WTC11 (cell line): ENCODE measurements at regions not wholly inside any gene's neighbourhood (a gene's known extent, or its start where the extent isn't known, plus 50 kb on each side); places are given as distances from the start of the nearest gene placed in this dataset.

Experiments
- ATAC-seq: fragments of 200-7000 bp; cut with Tn5 transposase; 2 replicates; pipeline ENCODE4 v1.10.0; 2021; ENCODE audit warnings: mild to moderate bottlenecking, moderate library complexity
- CTCF ChIA-PET: fragments of 300-600 bp; sonication (Branson Sonifier 250); formaldehyde crosslinking; loops from one replicate; lab custom pipeline; 2021; ENCODE audit warnings: antibody characterized with exemption; lab: Charles Lee
- POLR2A ChIA-PET: fragments of 350-600 bp; sonication (Branson Sonifier 250); formaldehyde crosslinking; loops from one replicate; lab custom pipeline; 2021; ENCODE audit warnings: antibody characterized with exemption; lab: Charles Lee
- DNase-seq: peaks from one replicate; pipeline ENCODE4 v3.0.0; 2021; ENCODE audit warnings: low spot score
- H3K27ac Mint-ChIP-seq: 2 replicates; pipeline ENCODE4 v1.8.0; 2021; ENCODE audit warnings: mixed read lengths
- H3K27me3 Mint-ChIP-seq: 2 replicates; pipeline ENCODE4 v1.8.0; 2021; ENCODE audit warnings: low read depth, mild to moderate bottlenecking, moderate library complexity, mixed read lengths
- H3K36me3 Mint-ChIP-seq: 2 replicates; pipeline ENCODE4 v1.8.0; 2021; ENCODE audit warnings: mixed read lengths
- H3K4me1 Mint-ChIP-seq: 2 replicates; pipeline ENCODE4 v1.8.0; 2022; ENCODE audit warnings: mixed read lengths
- H3K4me3 Mint-ChIP-seq: 2 replicates; pipeline ENCODE4 v1.8.0; 2021; ENCODE audit warnings: mild to moderate bottlenecking, moderate library complexity, mixed read lengths
- H3K9me3 Mint-ChIP-seq: 2 replicates; pipeline ENCODE4 v1.8.0; 2021; ENCODE audit warnings: mixed read lengths
- ARID4B ChIP-seq: sonication (generic); formaldehyde crosslinking; IDR thresholded peaks from 2 replicates; pipeline ENCODE4 v1.8.0; 2023; ENCODE audit warnings: missing genetic modification reagents, mild to moderate bottlenecking, borderline replicate concordance
- ATF3 ChIP-seq: sonication (generic); formaldehyde crosslinking; conservative IDR thresholded peaks from 2 replicates; pipeline ENCODE4 v1.8.1; 2022; ENCODE audit warnings: mild to moderate bottlenecking, missing genetic modification reagents
- E2F5 ChIP-seq: sonication (generic); formaldehyde crosslinking; IDR thresholded peaks from 2 replicates; pipeline ENCODE4 v1.8.1; 2022; ENCODE audit warnings: mild to moderate bottlenecking, moderate library complexity, missing genetic modification reagents
- FOXJ3 ChIP-seq: sonication (generic); formaldehyde crosslinking; IDR thresholded peaks from 2 replicates; pipeline ENCODE4 v1.9.0; 2021; ENCODE audit warnings: missing genetic modification reagents, mild to moderate bottlenecking, borderline replicate concordance
- FOXP1 ChIP-seq: sonication (generic); formaldehyde crosslinking; IDR thresholded peaks from 2 replicates; pipeline ENCODE4 v1.8.0; 2022; ENCODE audit warnings: missing genetic modification reagents, mild to moderate bottlenecking, moderate library complexity, borderline replicate concordance
- GTF2I ChIP-seq: fragments of 250-450 bp; sonication (Bioruptor Pico); conservative IDR thresholded peaks from 2 replicates; pipeline ENCODE4 v1.4.0; 2021; ENCODE audit warnings: mild to moderate bottlenecking
- HMGA2 ChIP-seq: fragments of 250-450 bp; sonication (Bioruptor Pico); IDR thresholded peaks from 2 replicates; pipeline ENCODE4 v1.4.0; 2021; ENCODE audit warnings: mild to moderate bottlenecking, moderate library complexity
- IRF2 ChIP-seq: sonication (generic); formaldehyde crosslinking; IDR thresholded peaks from 2 replicates; pipeline ENCODE4 v1.8.0; 2022; ENCODE audit warnings: low read depth, missing genetic modification reagents, borderline replicate concordance
- MAX ChIP-seq: sonication (generic); formaldehyde crosslinking; IDR thresholded peaks from 2 replicates; pipeline ENCODE4 v1.8.0; 2022; ENCODE audit warnings: mild to moderate bottlenecking, missing genetic modification reagents
- MLX ChIP-seq: sonication (generic); formaldehyde crosslinking; IDR thresholded peaks from 2 replicates; pipeline ENCODE4 v1.8.1; 2023; ENCODE audit warnings: mild to moderate bottlenecking, missing genetic modification reagents, moderate library complexity
- NR1H2 ChIP-seq: sonication (generic); formaldehyde crosslinking; IDR thresholded peaks from 2 replicates; pipeline ENCODE4 v1.9.0; 2021; ENCODE audit warnings: mild to moderate bottlenecking, moderate library complexity, missing genetic modification reagents
- PRRX2 ChIP-seq: fragments of 250-450 bp; sonication (Bioruptor Pico); IDR thresholded peaks from 2 replicates; pipeline ENCODE4 v1.8.0; 2021; ENCODE audit warnings: mild to moderate bottlenecking
- RORB ChIP-seq: fragments of 250-450 bp; sonication (Bioruptor Pico); IDR thresholded peaks from 2 replicates; pipeline ENCODE4 v1.9.0; 2021; ENCODE audit warnings: mild to moderate bottlenecking
- SMAD3 ChIP-seq: sonication (generic); formaldehyde crosslinking; IDR thresholded peaks from 2 replicates; pipeline ENCODE4 v1.8.0; 2022; ENCODE audit warnings: missing genetic modification reagents, mild to moderate bottlenecking, borderline replicate concordance
- TEAD4 ChIP-seq: sonication (generic); formaldehyde crosslinking; IDR thresholded peaks from 2 replicates; pipeline ENCODE4 v1.8.0; 2022; ENCODE audit warnings: mild to moderate bottlenecking, missing genetic modification reagents
- ZBTB43 ChIP-seq: sonication (generic); formaldehyde crosslinking; IDR thresholded peaks from 2 replicates; pipeline ENCODE4 v1.8.1; 2023; ENCODE audit warnings: mild to moderate bottlenecking, missing genetic modification reagents
- ZNF138 ChIP-seq: sonication (generic); formaldehyde crosslinking; conservative IDR thresholded peaks from 2 replicates; pipeline ENCODE4 v1.8.1; 2022; ENCODE audit warnings: mild to moderate bottlenecking, moderate library complexity, missing genetic modification reagents
- ZNF281 ChIP-seq: sonication (generic); formaldehyde crosslinking; IDR thresholded peaks from 2 replicates; pipeline ENCODE4 v1.8.0; 2023; ENCODE audit warnings: mild to moderate bottlenecking, missing genetic modification reagents
- ZSCAN18 ChIP-seq: fragments of 250-450 bp; sonication (Bioruptor Pico); IDR thresholded peaks from 2 replicates; pipeline ENCODE4 v2.1.2; 2022; ENCODE audit warnings: mild to moderate bottlenecking, moderate library complexity

- TF ChIP-seq ATF3 (CRISPR knock-in tag) (no peak), FOXJ3 (CRISPR knock-in tag) (no peak)
Measured at GRCh38 chr12:34296143-34297041, 274.1 kb downstream of the ALG10 start (continued).

- Mint-ChIP-seq H3K36me3 (peaks cover 100% of the 10 kb centered on the region), H3K4me3 (no peak overlapping the region), H3K9me3 (peaks cover 85% of the 10 kb centered on the region), H3K27ac (no peak overlapping the region), H3K27me3 (peaks cover 48% of the 10 kb centered on the region), H3K4me1 (no peaks in the 10 kb centered on the region)
- TF ChIP-seq ZBTB43 (CRISPR knock-in tag) (no peak), NR1H2 (CRISPR knock-in tag) (no peak), ZNF281 (CRISPR knock-in tag) (no peak), ATF3 (CRISPR knock-in tag) (no peak), FOXJ3 (CRISPR knock-in tag) (no peak), IRF2 (CRISPR knock-in tag) (no peak), RORB (CRISPR knock-in tag) (no peak), FOXP1 (CRISPR knock-in tag) (no peak), GTF2I (no peak), ZNF138 (CRISPR knock-in tag) (no peak), E2F5 (no peak), SMAD3 (no peak), PRRX2 (no peak)
- no peak for DNase-seq
- no peak for ATAC-seq
- CTCF ChIA-PET, result no interaction called here
- POLR2A ChIA-PET, result no interaction called here
Measured at GRCh38 chr12:34297126-34297789, 275.0 kb downstream of the ALG10 start.

GRCh38 chr12:34297790-34298164 lies 275.5 kb downstream of the ALG10 start:
- CTCF ChIA-PET, result no interaction called here
- peaks cover 85% of the 10 kb centered on the region for H3K9me3 Mint-ChIP-seq
- TF ChIP-seq TEAD4 (CRISPR knock-in tag) (no peak), ZSCAN18 (no peak), MLX (CRISPR knock-in tag) (no peak), ZNF138 (CRISPR knock-in tag) (no peak), MAX (CRISPR knock-in tag) (no peak), PRRX2 (no peak), ARID4B (CRISPR knock-in tag) (no peak), HMGA2 (CRISPR knock-in tag) (no peak)

More at GRCh38 chr12:34297790-34298164, 275.5 kb downstream of the ALG10 start:
- H3K36me3 Mint-ChIP-seq, result peaks cover 100% of the 10 kb centered on the region
- peaks cover 48% of the 10 kb centered on the region for H3K27me3 Mint-ChIP-seq
- H3K27ac Mint-ChIP-seq, result no peak overlapping the region
- no peaks in the 10 kb centered on the region for H3K4me1 Mint-ChIP-seq
- ATAC-seq (no peak), DNase-seq (no peak)
- POLR2A ChIA-PET, result no interaction called here
- no peak overlapping the region for H3K4me3 Mint-ChIP-seq
